WTC11 (cell line): ENCODE measurements at regions not wholly inside any gene's neighbourhood (a gene's known extent, or its start where the extent isn't known, plus 50 kb on each side); places are given as distances from the start of the nearest gene placed in this dataset.

Experiments used
- ATAC-seq: fragments of 200-7000 bp; cut with Tn5 transposase; 2 replicates; pipeline ENCODE4 v1.10.0; 2021; ENCODE audit warnings: mild to moderate bottlenecking, moderate library complexity
- CTCF ChIA-PET: fragments of 300-600 bp; sonication (Branson Sonifier 250); formaldehyde crosslinking; loops from one replicate; lab custom pipeline; 2021; ENCODE audit warnings: antibody characterized with exemption; lab: Charles Lee
- POLR2A ChIA-PET: fragments of 350-600 bp; sonication (Branson Sonifier 250); formaldehyde crosslinking; loops from one replicate; lab custom pipeline; 2021; ENCODE audit warnings: antibody characterized with exemption; lab: Charles Lee
- DNase-seq: peaks from one replicate; pipeline ENCODE4 v3.0.0; 2021; ENCODE audit warnings: low spot score
- H3K27ac Mint-ChIP-seq: 2 replicates; pipeline ENCODE4 v1.8.0; 2021; ENCODE audit warnings: mixed read lengths
- H3K27me3 Mint-ChIP-seq: 2 replicates; pipeline ENCODE4 v1.8.0; 2021; ENCODE audit warnings: low read depth, mild to moderate bottlenecking, moderate library complexity, mixed read lengths
- H3K36me3 Mint-ChIP-seq: 2 replicates; pipeline ENCODE4 v1.8.0; 2021; ENCODE audit warnings: mixed read lengths
- H3K4me1 Mint-ChIP-seq: 2 replicates; pipeline ENCODE4 v1.8.0; 2022; ENCODE audit warnings: mixed read lengths
- H3K4me3 Mint-ChIP-seq: 2 replicates; pipeline ENCODE4 v1.8.0; 2021; ENCODE audit warnings: mild to moderate bottlenecking, moderate library complexity, mixed read lengths
- H3K9me3 Mint-ChIP-seq: 2 replicates; pipeline ENCODE4 v1.8.0; 2021; ENCODE audit warnings: mixed read lengths
- AR ChIP-seq: fragments of 250-450 bp; sonication (Bioruptor Pico); IDR thresholded peaks from 2 replicates; pipeline ENCODE4 v1.9.0; 2021; ENCODE audit warnings: mild to moderate bottlenecking
- ATF1 ChIP-seq: sonication (generic); formaldehyde crosslinking; IDR thresholded peaks from 2 replicates; pipeline ENCODE4 v1.8.1; 2023; ENCODE audit warnings: mild to moderate bottlenecking, moderate library complexity, missing genetic modification reagents
- E2F5 ChIP-seq: sonication (generic); formaldehyde crosslinking; IDR thresholded peaks from 2 replicates; pipeline ENCODE4 v1.8.1; 2022; ENCODE audit warnings: mild to moderate bottlenecking, moderate library complexity, missing genetic modification reagents
- ELF4 ChIP-seq: sonication (generic); formaldehyde crosslinking; IDR thresholded peaks from 2 replicates; pipeline ENCODE4 v1.8.1; 2022; ENCODE audit warnings: low read depth, mild to moderate bottlenecking, moderate library complexity, missing genetic modification reagents
- EMX1 ChIP-seq: fragments of 250-450 bp; sonication (Bioruptor Pico); IDR thresholded peaks from 2 replicates; pipeline ENCODE4 v1.8.0; 2021; ENCODE audit warnings: mild to moderate bottlenecking
- FOXK1 ChIP-seq: sonication (generic); formaldehyde crosslinking; IDR thresholded peaks from 2 replicates; pipeline ENCODE4 v1.8.0; 2022; ENCODE audit warnings: mild to moderate bottlenecking, moderate library complexity, missing genetic modification reagents
- FOXP1 ChIP-seq: sonication (generic); formaldehyde crosslinking; IDR thresholded peaks from 2 replicates; pipeline ENCODE4 v1.8.0; 2022; ENCODE audit warnings: missing genetic modification reagents, mild to moderate bottlenecking, moderate library complexity, borderline replicate concordance
- GABPB1 ChIP-seq: sonication (generic); formaldehyde crosslinking; IDR thresholded peaks from 2 replicates; pipeline ENCODE4 v1.8.1; 2023; ENCODE audit warnings: mild to moderate bottlenecking, missing genetic modification reagents
- JAZF1 ChIP-seq: fragments of 250-450 bp; sonication (Bioruptor Pico); IDR thresholded peaks from 2 replicates; pipeline ENCODE4 v1.9.0; 2021; ENCODE audit warnings: moderate library complexity, mild to moderate bottlenecking, inconsistent platforms
- ZMAT4 ChIP-seq: fragments of 250-450 bp; sonication (Bioruptor Pico); IDR thresholded peaks from 2 replicates; pipeline ENCODE4 v1.9.0; 2021; ENCODE audit warnings: mild to moderate bottlenecking
- ZNF263 ChIP-seq: sonication (generic); formaldehyde crosslinking; IDR thresholded peaks from 2 replicates; pipeline ENCODE4 v1.8.1; 2022; ENCODE audit warnings: low read depth, mild to moderate bottlenecking, moderate library complexity, missing genetic modification reagents
- ZNF396 ChIP-seq: fragments of 250-450 bp; sonication (Bioruptor Pico); IDR thresholded peaks from 2 replicates; pipeline ENCODE4 v1.8.0; 2021; ENCODE audit warnings: mild to moderate bottlenecking, moderate library complexity, borderline replicate concordance
- TF ChIP-seq, protein P1 (sequence below): sonication (generic); formaldehyde crosslinking; IDR thresholded peaks from 2 replicates; pipeline ENCODE4 v1.8.0; 2022; ENCODE audit warnings: mild to moderate bottlenecking, missing genetic modification reagents
- TF ChIP-seq, protein P2 (sequence below): sonication (generic); formaldehyde crosslinking; IDR thresholded peaks from 2 replicates; pipeline ENCODE4 v1.8.0; 2023; ENCODE audit warnings: missing genetic modification reagents, mild to moderate bottlenecking, borderline replicate concordance
- TF ChIP-seq, protein P3 (sequence below): sonication (generic); formaldehyde crosslinking; IDR thresholded peaks from 2 replicates; pipeline ENCODE4 v1.8.1; 2023; ENCODE audit warnings: mild to moderate bottlenecking, missing genetic modification reagents, moderate library complexity
- TF ChIP-seq, protein P4 (sequence below): sonication (generic); formaldehyde crosslinking; IDR thresholded peaks from 2 replicates; pipeline ENCODE4 v1.8.1; 2023; ENCODE audit warnings: mild to moderate bottlenecking, missing genetic modification reagents

DNA sequence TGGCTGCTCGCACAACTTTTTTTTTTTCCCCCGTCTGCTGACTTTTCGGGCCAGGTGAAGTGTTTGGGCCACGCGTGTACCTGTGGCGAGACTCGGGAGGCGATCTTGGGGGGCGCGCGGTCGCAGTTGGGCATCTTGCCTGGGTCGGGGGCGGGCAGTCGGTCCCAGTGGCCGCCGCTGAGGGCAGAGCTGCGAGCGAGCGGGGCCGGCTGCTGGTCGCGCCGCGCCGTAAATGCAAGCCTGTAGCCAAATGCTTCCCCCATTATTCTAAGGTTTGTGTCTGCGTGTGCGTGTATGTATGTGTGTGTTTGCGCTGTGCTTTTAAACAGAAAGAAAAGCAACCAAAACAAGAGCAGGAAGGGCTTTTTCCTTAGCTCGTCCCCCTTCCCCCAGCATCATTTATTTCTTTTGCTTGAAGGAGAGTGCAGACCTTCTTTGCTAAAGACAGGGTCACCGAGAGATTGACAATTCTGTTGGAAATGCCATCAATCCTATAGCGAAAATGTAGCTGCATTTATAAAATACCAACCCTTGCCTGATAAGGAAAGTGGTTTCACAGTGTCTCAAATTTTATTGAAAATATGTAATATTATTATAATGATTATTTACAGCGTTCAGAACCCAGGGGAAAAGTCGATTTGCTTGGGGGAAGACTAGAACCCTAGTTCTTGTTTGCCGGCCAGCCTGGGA, 143.2 kb upstream of the ZNF536 start:
- ATAC-seq, result no peak
- DNase-seq, result no peak
- no peaks in the 10 kb centered on the region for H3K36me3 Mint-ChIP-seq

DNA sequence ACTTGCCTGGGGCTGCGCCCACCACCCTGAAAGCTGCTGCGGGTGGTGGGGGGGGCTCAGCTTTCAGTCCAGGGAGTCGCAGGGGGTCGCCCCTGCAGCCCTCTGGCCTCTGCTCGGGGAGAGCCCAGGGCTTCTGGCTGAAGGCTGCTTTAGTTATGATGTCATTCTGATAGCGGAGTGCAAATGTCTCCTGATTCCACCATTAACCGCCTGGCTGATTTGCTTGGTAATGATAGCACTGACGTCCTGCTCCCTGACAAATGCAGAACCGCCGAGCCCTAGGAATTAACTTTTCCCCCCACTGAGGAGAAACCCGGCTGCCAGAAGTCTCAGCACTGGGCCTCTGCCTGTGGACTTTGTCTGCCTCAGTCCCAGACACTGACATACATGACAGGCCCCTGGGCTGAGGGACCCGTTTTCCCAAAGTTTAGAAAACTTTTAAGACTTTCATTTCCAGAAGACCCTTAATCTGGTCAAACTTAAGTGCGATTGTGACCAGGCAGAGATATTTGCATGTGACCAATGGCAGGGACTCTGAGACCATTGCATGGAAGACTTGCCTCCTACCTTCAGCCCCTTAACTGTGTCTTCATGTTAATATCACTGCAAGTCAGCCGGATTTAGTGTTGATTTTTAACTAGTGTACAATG, 142.5 kb upstream of the ZNF536 start:
- ATAC-seq (no peak), DNase-seq (no peak)
- POLR2A ChIA-PET, result no interaction called here
- peak overlapping the region; percentile 41 for H3K4me3 Mint-ChIP-seq
- no peak for TF ChIP-seq GABPB1 (CRISPR knock-in tag)
- no peak for TF ChIP-seq AR (CRISPR knock-in tag)
- TF ChIP-seq, protein P1, sequence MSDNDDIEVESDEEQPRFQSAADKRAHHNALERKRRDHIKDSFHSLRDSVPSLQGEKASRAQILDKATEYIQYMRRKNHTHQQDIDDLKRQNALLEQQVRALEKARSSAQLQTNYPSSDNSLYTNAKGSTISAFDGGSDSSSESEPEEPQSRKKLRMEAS (CRISPR knock-in tag), result no peak
- TF ChIP-seq, protein P2, sequence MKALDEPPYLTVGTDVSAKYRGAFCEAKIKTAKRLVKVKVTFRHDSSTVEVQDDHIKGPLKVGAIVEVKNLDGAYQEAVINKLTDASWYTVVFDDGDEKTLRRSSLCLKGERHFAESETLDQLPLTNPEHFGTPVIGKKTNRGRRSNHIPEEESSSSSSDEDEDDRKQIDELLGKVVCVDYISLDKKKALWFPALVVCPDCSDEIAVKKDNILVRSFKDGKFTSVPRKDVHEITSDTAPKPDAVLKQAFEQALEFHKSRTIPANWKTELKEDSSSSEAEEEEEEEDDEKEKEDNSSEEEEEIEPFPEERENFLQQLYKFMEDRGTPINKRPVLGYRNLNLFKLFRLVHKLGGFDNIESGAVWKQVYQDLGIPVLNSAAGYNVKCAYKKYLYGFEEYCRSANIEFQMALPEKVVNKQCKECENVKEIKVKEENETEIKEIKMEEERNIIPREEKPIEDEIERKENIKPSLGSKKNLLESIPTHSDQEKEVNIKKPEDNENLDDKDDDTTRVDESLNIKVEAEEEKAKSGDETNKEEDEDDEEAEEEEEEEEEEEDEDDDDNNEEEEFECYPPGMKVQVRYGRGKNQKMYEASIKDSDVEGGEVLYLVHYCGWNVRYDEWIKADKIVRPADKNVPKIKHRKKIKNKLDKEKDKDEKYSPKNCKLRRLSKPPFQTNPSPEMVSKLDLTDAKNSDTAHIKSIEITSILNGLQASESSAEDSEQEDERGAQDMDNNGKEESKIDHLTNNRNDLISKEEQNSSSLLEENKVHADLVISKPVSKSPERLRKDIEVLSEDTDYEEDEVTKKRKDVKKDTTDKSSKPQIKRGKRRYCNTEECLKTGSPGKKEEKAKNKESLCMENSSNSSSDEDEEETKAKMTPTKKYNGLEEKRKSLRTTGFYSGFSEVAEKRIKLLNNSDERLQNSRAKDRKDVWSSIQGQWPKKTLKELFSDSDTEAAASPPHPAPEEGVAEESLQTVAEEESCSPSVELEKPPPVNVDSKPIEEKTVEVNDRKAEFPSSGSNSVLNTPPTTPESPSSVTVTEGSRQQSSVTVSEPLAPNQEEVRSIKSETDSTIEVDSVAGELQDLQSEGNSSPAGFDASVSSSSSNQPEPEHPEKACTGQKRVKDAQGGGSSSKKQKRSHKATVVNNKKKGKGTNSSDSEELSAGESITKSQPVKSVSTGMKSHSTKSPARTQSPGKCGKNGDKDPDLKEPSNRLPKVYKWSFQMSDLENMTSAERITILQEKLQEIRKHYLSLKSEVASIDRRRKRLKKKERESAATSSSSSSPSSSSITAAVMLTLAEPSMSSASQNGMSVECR (CRISPR knock-in tag), result no peak
- no peak for TF ChIP-seq FOXK1 (CRISPR knock-in tag)
- no peak for TF ChIP-seq JAZF1
- TF ChIP-seq, protein P3, sequence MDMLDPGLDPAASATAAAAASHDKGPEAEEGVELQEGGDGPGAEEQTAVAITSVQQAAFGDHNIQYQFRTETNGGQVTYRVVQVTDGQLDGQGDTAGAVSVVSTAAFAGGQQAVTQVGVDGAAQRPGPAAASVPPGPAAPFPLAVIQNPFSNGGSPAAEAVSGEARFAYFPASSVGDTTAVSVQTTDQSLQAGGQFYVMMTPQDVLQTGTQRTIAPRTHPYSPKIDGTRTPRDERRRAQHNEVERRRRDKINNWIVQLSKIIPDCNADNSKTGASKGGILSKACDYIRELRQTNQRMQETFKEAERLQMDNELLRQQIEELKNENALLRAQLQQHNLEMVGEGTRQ (CRISPR knock-in tag), result no peak
- TF ChIP-seq ZMAT4 (CRISPR knock-in tag), result no peak
- no peak for TF ChIP-seq ATF1 (CRISPR knock-in tag)
- no peak for TF ChIP-seq ELF4 (CRISPR knock-in tag)
- CTCF ChIA-PET, result interaction anchor here (0.9 to 1.2 kb wide), 4 partner anchors 8 to 161 kb away, joined by 3 to 4 read pairs (median 4); no protein-coding TSS in a partner anchor
- no peak overlapping the region for H3K27ac Mint-ChIP-seq
- peaks cover 29% of the 10 kb centered on the region for H3K4me1 Mint-ChIP-seq
- H3K27me3 Mint-ChIP-seq, result peaks cover 65% of the 10 kb centered on the region
- H3K9me3 Mint-ChIP-seq, result no peaks in the 10 kb centered on the region
- H3K36me3 Mint-ChIP-seq, result no peaks in the 10 kb centered on the region

More for the DNA sequence above, 143.2 kb upstream of the ZNF536 start:
- CTCF ChIA-PET, result interaction anchor here (0.7 to 1.2 kb wide), 9 partner anchors 9 to 371 kb away, joined by 3 to 5 read pairs (median 3); no protein-coding TSS in a partner anchor
- peaks cover 72% of the 10 kb centered on the region for H3K27me3 Mint-ChIP-seq
- peaks cover 36% of the 10 kb centered on the region for H3K4me1 Mint-ChIP-seq
- POLR2A ChIA-PET, result no interaction called here
- H3K4me3 Mint-ChIP-seq, result peak overlapping the region; percentile 83
- H3K27ac Mint-ChIP-seq, result no peak overlapping the region
- H3K9me3 Mint-ChIP-seq, result no peaks in the 10 kb centered on the region
- TF ChIP-seq FOXP1 (CRISPR knock-in tag), result no peak
- TF ChIP-seq EMX1, result no peak
- no peak for TF ChIP-seq E2F5
- no peak for TF ChIP-seq ZNF396 (CRISPR knock-in tag)
- no peak for TF ChIP-seq ZNF263 (CRISPR knock-in tag)
- no peak for TF ChIP-seq FOXK1 (CRISPR knock-in tag)
- TF ChIP-seq, protein P4, sequence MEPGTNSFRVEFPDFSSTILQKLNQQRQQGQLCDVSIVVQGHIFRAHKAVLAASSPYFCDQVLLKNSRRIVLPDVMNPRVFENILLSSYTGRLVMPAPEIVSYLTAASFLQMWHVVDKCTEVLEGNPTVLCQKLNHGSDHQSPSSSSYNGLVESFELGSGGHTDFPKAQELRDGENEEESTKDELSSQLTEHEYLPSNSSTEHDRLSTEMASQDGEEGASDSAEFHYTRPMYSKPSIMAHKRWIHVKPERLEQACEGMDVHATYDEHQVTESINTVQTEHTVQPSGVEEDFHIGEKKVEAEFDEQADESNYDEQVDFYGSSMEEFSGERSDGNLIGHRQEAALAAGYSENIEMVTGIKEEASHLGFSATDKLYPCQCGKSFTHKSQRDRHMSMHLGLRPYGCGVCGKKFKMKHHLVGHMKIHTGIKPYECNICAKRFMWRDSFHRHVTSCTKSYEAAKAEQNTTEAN (CRISPR knock-in tag), result no peak
